ENCODE measurements at regions not wholly inside any gene's neighbourhood (a gene's known extent, or its start where the extent isn't known, plus 50 kb on each side); places are given as distances from the start of the nearest gene placed in this dataset.

DNA sequence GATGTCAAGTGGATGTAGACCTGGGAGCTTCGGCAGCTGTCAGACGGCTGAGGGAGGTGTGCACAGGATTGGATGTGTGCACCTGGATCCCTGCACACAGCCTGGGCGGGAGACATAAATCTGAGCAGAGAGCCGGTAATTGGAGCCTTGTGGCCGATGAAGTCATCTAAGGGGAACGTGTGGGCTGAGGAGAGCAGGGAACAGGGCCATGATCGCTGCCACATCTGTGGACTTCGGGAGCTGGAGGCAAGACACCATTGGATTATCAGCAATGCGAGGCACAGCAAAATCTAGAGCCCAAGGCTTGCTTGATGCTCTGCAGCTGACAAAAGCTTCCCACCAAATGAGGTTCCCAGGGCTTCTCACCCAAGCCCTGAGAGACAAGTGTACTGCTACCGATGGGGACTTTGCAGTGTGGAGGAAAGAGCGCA, 147.7 kb downstream of the PTPN20 start:
- TF ChIP-seq, protein P1, sequence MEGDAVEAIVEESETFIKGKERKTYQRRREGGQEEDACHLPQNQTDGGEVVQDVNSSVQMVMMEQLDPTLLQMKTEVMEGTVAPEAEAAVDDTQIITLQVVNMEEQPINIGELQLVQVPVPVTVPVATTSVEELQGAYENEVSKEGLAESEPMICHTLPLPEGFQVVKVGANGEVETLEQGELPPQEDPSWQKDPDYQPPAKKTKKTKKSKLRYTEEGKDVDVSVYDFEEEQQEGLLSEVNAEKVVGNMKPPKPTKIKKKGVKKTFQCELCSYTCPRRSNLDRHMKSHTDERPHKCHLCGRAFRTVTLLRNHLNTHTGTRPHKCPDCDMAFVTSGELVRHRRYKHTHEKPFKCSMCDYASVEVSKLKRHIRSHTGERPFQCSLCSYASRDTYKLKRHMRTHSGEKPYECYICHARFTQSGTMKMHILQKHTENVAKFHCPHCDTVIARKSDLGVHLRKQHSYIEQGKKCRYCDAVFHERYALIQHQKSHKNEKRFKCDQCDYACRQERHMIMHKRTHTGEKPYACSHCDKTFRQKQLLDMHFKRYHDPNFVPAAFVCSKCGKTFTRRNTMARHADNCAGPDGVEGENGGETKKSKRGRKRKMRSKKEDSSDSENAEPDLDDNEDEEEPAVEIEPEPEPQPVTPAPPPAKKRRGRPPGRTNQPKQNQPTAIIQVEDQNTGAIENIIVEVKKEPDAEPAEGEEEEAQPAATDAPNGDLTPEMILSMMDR (IDR thresholded peaks at IDR 0.05; ENCODE audit: low read length): no peak
- no peak for TF ChIP-seq EZH2 (optimal IDR thresholded peaks at IDR 0.05; ENCODE audit: low read depth, low read length)
- TF ChIP-seq EZH2phosphoT487 (IDR thresholded peaks at IDR 0.05; ENCODE audit: low read length): no peak
